CD14-positive monocyte (primary cell): ENCODE measurements at regions not wholly inside any gene's neighbourhood (a gene's known extent, or its start where the extent isn't known, plus 50 kb on each side); places are given as distances from the start of the nearest gene placed in this dataset.

Source experiments
- DNase-seq, 3 donors: peaks; one replicate each; pipeline ENCODE4 v3.0.0-alpha.2; 2011 to 2022
- H2AFZ ChIP-seq: 2 replicates; pipeline ENCODE4 v1.6.0; 2012; ENCODE audit warnings: mild to moderate bottlenecking, low read depth, low read length, inconsistent platforms; ENCODE audit not compliant: insufficient read depth, poor library complexity, severe bottlenecking
- H3K27ac ChIP-seq, 2 donors: 1 replicate in 1 of 2; 2 replicates in 1 of 2; pipeline ENCODE4 v1.5.1; 2012 to 2013; ENCODE audit warnings: low read length in 2 of 2, control low read depth in 1 of 2, inconsistent platforms in 1 of 2, low read depth in 1 of 2, mild to moderate bottlenecking in 1 of 2
- H3K27me3 ChIP-seq, 2 donors: one replicate each; pipeline versions ENCODE4 v1.6.0 to v1.6.1; 2011 to 2013; ENCODE audit warnings: low read length in 2 of 2; ENCODE audit not compliant: control insufficient read depth in 2 of 2, insufficient read depth in 2 of 2
- H3K36me3 ChIP-seq, 2 donors: replicated peaks in 1 of 2; 1 replicate in 1 of 2; 2 replicates in 1 of 2; pipeline versions ENCODE4 v1.5.1 to v1.6.1; 2012 to 2013; ENCODE audit warnings: low read length in 2 of 2, control low read depth in 1 of 2, inconsistent platforms in 1 of 2, mild to moderate bottlenecking in 1 of 2; ENCODE audit not compliant: insufficient read depth in 2 of 2, control insufficient read depth in 1 of 2
- H3K4me1 ChIP-seq, 2 donors: 1 replicate in 1 of 2; 2 replicates in 1 of 2; pipeline versions ENCODE4 v1.5.1 to v1.6.1; 2012 to 2013; ENCODE audit warnings: low read length in 2 of 2, control low read depth in 1 of 2, inconsistent platforms in 1 of 2, mild to moderate bottlenecking in 1 of 2, moderate library complexity in 1 of 2; ENCODE audit not compliant: insufficient read depth in 2 of 2, control insufficient read depth in 1 of 2
- H3K4me2 ChIP-seq: replicated peaks from 2 replicates; pipeline ENCODE3; 2012; ENCODE audit warnings: low read length, moderate library complexity, mild to moderate bottlenecking; ENCODE audit not compliant: poor library complexity, severe bottlenecking; ENCODE audit errors: extremely low read depth
- H3K4me3 ChIP-seq, 3 experiments: fragments of 200-600 bp in 1 of 3; sonication (generic) in 1 of 3; replicated peaks in 1 of 3; 1 replicate in 2 of 3; 2 replicates in 1 of 3; pipeline ENCODE4 v1.5.1; 2011 to 2013; ENCODE audit warnings: low read length in 3 of 3, mild to moderate bottlenecking in 3 of 3, control low read depth in 2 of 3, low read depth in 2 of 3, inconsistent platforms in 1 of 3, moderate library complexity in 1 of 3
- H3K79me2 ChIP-seq: 2 replicates; pipeline ENCODE4 v1.6.0; 2012; ENCODE audit warnings: mild to moderate bottlenecking, control low read depth, inconsistent platforms, low read length, moderate library complexity; ENCODE audit not compliant: insufficient read depth
- H3K9ac ChIP-seq: 2 replicates; pipeline ENCODE4 v1.6.0; 2017; ENCODE audit warnings: low read length, mild to moderate bottlenecking; ENCODE audit not compliant: insufficient read depth, poor library complexity, severe bottlenecking
- H3K9me3 ChIP-seq, 2 donors: replicated peaks in 1 of 2; 1 replicate in 1 of 2; 2 replicates in 1 of 2; pipeline versions ENCODE4 v1.5.1 to v1.6.1; 2012 to 2013; ENCODE audit warnings: low read length in 2 of 2, control low read depth in 1 of 2; ENCODE audit not compliant: control insufficient read depth in 1 of 2, insufficient read depth in 1 of 2
- H4K20me1 ChIP-seq: 2 replicates; pipeline ENCODE4 v1.6.0; 2012; ENCODE audit warnings: mild to moderate bottlenecking, low read length, control low read depth, moderate library complexity; ENCODE audit not compliant: insufficient read depth
- H3K27ac Mint-ChIP-seq, 7 donors: one replicate each; pipeline ENCODE4 v1.8.0; 2020; ENCODE audit warnings: mild to moderate bottlenecking in 7 of 7, mixed read lengths in 7 of 7, moderate library complexity in 6 of 7, inconsistent platforms in 2 of 7
- H3K27me3 Mint-ChIP-seq, 3 donors: one replicate each; pipeline ENCODE4 v1.8.0; 2021 to 2022; ENCODE audit warnings: low read depth in 3 of 3, mild to moderate bottlenecking in 3 of 3, mixed read lengths in 3 of 3, moderate library complexity in 3 of 3, inconsistent platforms in 1 of 3
- H3K36me3 Mint-ChIP-seq, 2 donors: one replicate each; pipeline ENCODE4 v1.8.0; 2020; ENCODE audit warnings: mixed read lengths in 2 of 2, inconsistent platforms in 1 of 2, mild to moderate bottlenecking in 1 of 2
- H3K4me1 Mint-ChIP-seq: one replicate; pipeline ENCODE4 v1.8.0; 2020; ENCODE audit warnings: mild to moderate bottlenecking, mixed read lengths
- H3K4me3 Mint-ChIP-seq, 2 donors: one replicate each; pipeline ENCODE4 v1.8.0; 2020; ENCODE audit warnings: mild to moderate bottlenecking in 2 of 2, mixed read lengths in 2 of 2, moderate library complexity in 1 of 2
- H3K9me3 Mint-ChIP-seq, 7 donors: one replicate each; pipeline ENCODE4 v1.8.0; 2020 to 2022; ENCODE audit warnings: mixed read lengths in 7 of 7, mild to moderate bottlenecking in 6 of 7, moderate library complexity in 6 of 7, inconsistent platforms in 2 of 7
- CTCF ChIP-seq: fragments of 200-600 bp; IDR thresholded peaks from one replicate; pipeline ENCODE4 v1.8.0; 2022; ENCODE audit warnings: antibody characterized with exemption, mild to moderate bottlenecking
- WGBS: methylation state at CpG from one replicate; pipeline ENCODE4 v1.1.5; 2013; ENCODE audit warnings: missing lambda C conversion rate; ENCODE audit not compliant: insufficient coverage; 5-methylcytosine and 5-hydroxymethylcytosine counted together
- intact Hi-C, 2 donors: fragments of 100-400 bp; cut with micrococcal nuclease; formaldehyde crosslinking; loops; one replicate each; pipeline versions ENCODE4 v1.15.0 to v1.15.1; 2023

DNA sequence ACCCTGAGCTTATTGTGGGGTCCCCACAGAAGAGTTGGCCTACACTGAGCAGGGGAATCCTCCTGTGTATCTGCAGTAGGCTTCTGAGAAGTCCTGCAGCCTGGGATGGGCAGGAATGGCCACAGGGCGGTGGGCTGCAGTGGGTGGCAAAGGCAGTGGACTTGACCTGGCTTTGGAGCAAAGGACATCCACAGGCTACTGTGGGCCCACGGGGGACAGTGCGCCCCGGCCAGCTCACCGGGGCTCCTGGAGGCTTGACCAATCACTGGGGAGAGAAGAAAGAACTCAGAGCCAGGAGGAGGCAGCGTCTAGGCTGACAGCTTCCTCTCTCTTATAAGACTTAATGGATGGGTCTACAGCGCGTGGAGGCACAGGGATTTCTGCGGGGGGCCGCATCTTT, 488.8 kb upstream of the MGMT start:
- Histone ChIP-seq H3K9ac (no peak overlapping the region), H3K4me3 (no peak overlapping the region), H3K4me2 (no peak overlapping the region), H3K4me1 (no peaks in the 10 kb centered on the region), H3K27ac (no peak overlapping the region), H3K27me3 (no peaks in the 10 kb centered on the region), H3K9me3 (no peaks in the 10 kb centered on the region), H2AFZ (no peak overlapping the region), H4K20me1 (no peaks in the 10 kb centered on the region), H3K79me2 (no peaks in the 10 kb centered on the region), H3K36me3 (no peaks in the 10 kb centered on the region)
- TF ChIP-seq CTCF = no peak
- H3K4me1 Mint-ChIP-seq = no peaks in the 10 kb centered on the region
- no peak overlapping the region for H3K4me3 Mint-ChIP-seq
- H3K9me3 Mint-ChIP-seq = peaks cover 0 to 7% (median 1%) of the 10 kb centered on the region in 7 donors
- no peaks in the 10 kb centered on the region for H3K36me3 Mint-ChIP-seq
- no peak for DNase-seq
- H3K27ac Mint-ChIP-seq = no peak overlapping the region
- intact Hi-C loops = no loop called here
- WGBS = 69% methylated on average over 2 of the region's 10 CpGs
- peaks cover 0 to 5% (median 2%) of the 10 kb centered on the region in 3 donors for H3K27me3 Mint-ChIP-seq

GRCh38 chr10:128979405-128979804, 487.6 kb upstream of the MGMT start:
- H3K36me3 Mint-ChIP-seq = no peaks in the 10 kb centered on the region
- H3K9me3 Mint-ChIP-seq = peaks cover 0 to 7% (median 1%) of the 10 kb centered on the region in 7 donors
- Histone ChIP-seq H4K20me1 (no peaks in the 10 kb centered on the region), H3K27ac (no peak overlapping the region), H3K27me3 (no peaks in the 10 kb centered on the region), H3K9ac (no peak overlapping the region), H2AFZ (no peak overlapping the region), H3K9me3 (no peaks in the 10 kb centered on the region), H3K4me2 (no peak overlapping the region), H3K4me1 (no peaks in the 10 kb centered on the region), H3K4me3 (no peak overlapping the region), H3K79me2 (no peaks in the 10 kb centered on the region), H3K36me3 (no peaks in the 10 kb centered on the region)
- TF ChIP-seq CTCF = no peak
- WGBS = 100% methylated on average over 4 of the region's 4 CpGs
- H3K27me3 Mint-ChIP-seq = peaks cover 0 to 5% (median 1%) of the 10 kb centered on the region in 3 donors
- H3K4me3 Mint-ChIP-seq = no peak overlapping the region
- intact Hi-C loops = no loop called here
- DNase-seq = no peak
- no peak overlapping the region for H3K27ac Mint-ChIP-seq
- no peaks in the 10 kb centered on the region for H3K4me1 Mint-ChIP-seq
